Smooth muscle cell (in vitro differentiated cells): ENCODE measurements at regions not wholly inside any gene's neighbourhood (a gene's known extent, or its start where the extent isn't known, plus 50 kb on each side); places are given as distances from the start of the nearest gene placed in this dataset.

ENCODE experiments used
- DNase-seq: peaks from one replicate; lab custom pipeline; 2025; ENCODE audit not compliant: unreplicated experiment; lab: John Stamatoyannopoulos, UW
- H2AFZ ChIP-seq: fragments of 200-600 bp; sonication (generic); 2 replicates; pipeline ENCODE4 v1.6.0; 2016; ENCODE audit warnings: antibody characterized with exemption, low read depth, mild to moderate bottlenecking
- H3F3A ChIP-seq: fragments of 200-600 bp; sonication (generic); 2 replicates; pipeline ENCODE4 v1.6.0; 2017; ENCODE audit warnings: antibody characterized with exemption, low read depth
- H3K27ac ChIP-seq: fragments of 200-600 bp; sonication (generic); 2 replicates; pipeline ENCODE4 v1.5.1; 2016; ENCODE audit warnings: low read depth, mild to moderate bottlenecking
- H3K27me3 ChIP-seq: fragments of 200-600 bp; sonication (generic); 2 replicates; pipeline ENCODE4 v1.6.1; 2016; ENCODE audit warnings: low read depth, mild to moderate bottlenecking
- H3K36me3 ChIP-seq: fragments of 200-600 bp; sonication (generic); 2 replicates; pipeline ENCODE4 v1.5.1; 2016; ENCODE audit warnings: low read depth
- H3K4me1 ChIP-seq: fragments of 200-600 bp; sonication (generic); 2 replicates; pipeline ENCODE4 v1.5.1; 2016; ENCODE audit warnings: low read depth
- H3K4me2 ChIP-seq: fragments of 200-600 bp; sonication (generic); 2 replicates; pipeline ENCODE4 v1.6.0; 2016; ENCODE audit warnings: mild to moderate bottlenecking
- H3K4me3 ChIP-seq: fragments of 200-600 bp; sonication (generic); 2 replicates; pipeline ENCODE4 v1.5.1; 2016; ENCODE audit warnings: mild to moderate bottlenecking
- H3K79me2 ChIP-seq: fragments of 200-600 bp; sonication (generic); 2 replicates; pipeline ENCODE4 v1.6.0; 2016; ENCODE audit warnings: low read depth, mild to moderate bottlenecking
- H3K9ac ChIP-seq: fragments of 200-600 bp; sonication (generic); 2 replicates; pipeline ENCODE4 v1.6.0; 2016; ENCODE audit warnings: low read depth
- H3K9me3 ChIP-seq: fragments of 200-600 bp; sonication (generic); replicated peaks from 2 replicates; pipeline ENCODE4 v1.5.1; 2016; ENCODE audit warnings: low read depth
- H4K20me1 ChIP-seq: fragments of 200-600 bp; sonication (generic); 2 replicates; pipeline ENCODE4 v1.6.0; 2016; ENCODE audit warnings: low read depth
- CTCF ChIP-seq: fragments of 200-600 bp; sonication (generic); IDR thresholded peaks from 2 replicates; pipeline ENCODE4 v1.5.1; 2017; ENCODE audit warnings: borderline replicate concordance, mild to moderate bottlenecking, antibody characterized with exemption; ENCODE audit not compliant: insufficient read depth, poor library complexity, severe bottlenecking
- WGBS: methylation state at CpG from one replicate; pipeline ENCODE4 v1.1.7; 2016; ENCODE audit warnings: low lambda C conversion rate; 5-methylcytosine and 5-hydroxymethylcytosine counted together

GRCh38 chr6:66825539-66825938 lies 1118.5 kb upstream of the EYS start:
- no peak for TF ChIP-seq CTCF
- H3K79me2 ChIP-seq, result no peaks in the 10 kb centered on the region
- H3K9me3 ChIP-seq, result no peaks in the 10 kb centered on the region
- 78% methylated on average over 3 of the region's 3 CpGs for WGBS
- H3K27ac ChIP-seq, result no peak overlapping the region
- H3K27me3 ChIP-seq, result no peaks in the 10 kb centered on the region
- no peak overlapping the region for H3K9ac ChIP-seq
- DNase-seq, result no peak
- H3K4me3 ChIP-seq, result no peak overlapping the region
- H3K36me3 ChIP-seq, result no peaks in the 10 kb centered on the region
- no peak overlapping the region for H3K4me2 ChIP-seq
- no peaks in the 10 kb centered on the region for H4K20me1 ChIP-seq
- no peaks in the 10 kb centered on the region for H3F3A ChIP-seq
- H3K4me1 ChIP-seq, result no peaks in the 10 kb centered on the region
- no peak overlapping the region for H2AFZ ChIP-seq

- Histone ChIP-seq H3K9me3 (no peaks in the 10 kb centered on the region), H3F3A (no peaks in the 10 kb centered on the region), H3K9ac (no peak overlapping the region), H3K27ac (no peak overlapping the region), H3K4me2 (no peak overlapping the region), H3K79me2 (no peaks in the 10 kb centered on the region), H3K36me3 (no peaks in the 10 kb centered on the region), H3K27me3 (no peaks in the 10 kb centered on the region), H2AFZ (no peak overlapping the region), H4K20me1 (no peaks in the 10 kb centered on the region), H3K4me3 (no peak overlapping the region), H3K4me1 (no peaks in the 10 kb centered on the region)
- no peak for TF ChIP-seq CTCF
- no peak for DNase-seq
- 53% methylated on average over 3 of the region's 3 CpGs for WGBS
Measured at GRCh38 chr6:66814156-66814555, 1107.1 kb upstream of the EYS start.

- Histone ChIP-seq H3K9me3 (no peaks in the 10 kb centered on the region), H3F3A (no peaks in the 10 kb centered on the region), H4K20me1 (no peaks in the 10 kb centered on the region), H3K9ac (no peak overlapping the region), H3K4me1 (no peaks in the 10 kb centered on the region), H2AFZ (no peak overlapping the region), H3K36me3 (no peaks in the 10 kb centered on the region), H3K4me3 (no peak overlapping the region), H3K27ac (no peak overlapping the region), H3K79me2 (no peaks in the 10 kb centered on the region), H3K27me3 (no peaks in the 10 kb centered on the region), H3K4me2 (no peak overlapping the region)
- WGBS, result 97% methylated on average over 1 of the region's 1 CpG
- DNase-seq, result no peak
- TF ChIP-seq CTCF, result no peak
Measured at GRCh38 chr6:66808771-66809170, 1101.7 kb upstream of the EYS start.

- Histone ChIP-seq H3K4me2 (no peak overlapping the region), H3K79me2 (no peaks in the 10 kb centered on the region), H4K20me1 (no peaks in the 10 kb centered on the region), H3K36me3 (no peaks in the 10 kb centered on the region), H3K27ac (no peak overlapping the region), H3K9me3 (no peaks in the 10 kb centered on the region), H3K9ac (no peak overlapping the region), H2AFZ (no peak overlapping the region), H3K27me3 (no peaks in the 10 kb centered on the region), H3K4me3 (no peak overlapping the region), H3F3A (no peaks in the 10 kb centered on the region), H3K4me1 (no peaks in the 10 kb centered on the region)
- 59% methylated on average over 3 of the region's 3 CpGs for WGBS
- DNase-seq, result no peak
- TF ChIP-seq CTCF, result no peak
Measured at GRCh38 chr6:66796987-66797386, 1090.0 kb upstream of the EYS start.
